NCI-H1092 treated with DMSO at 0.1 percent for 48 hours (cell line): ENCODE measurements at regions not wholly inside any gene's neighbourhood (a gene's known extent, or its start where the extent isn't known, plus 50 kb on each side); places are given as distances from the start of the nearest gene placed in this dataset.

Source experiments
- DNase-seq: peaks from one replicate; lab custom pipeline; 2025; lab: John Stamatoyannopoulos, UW

DNA sequence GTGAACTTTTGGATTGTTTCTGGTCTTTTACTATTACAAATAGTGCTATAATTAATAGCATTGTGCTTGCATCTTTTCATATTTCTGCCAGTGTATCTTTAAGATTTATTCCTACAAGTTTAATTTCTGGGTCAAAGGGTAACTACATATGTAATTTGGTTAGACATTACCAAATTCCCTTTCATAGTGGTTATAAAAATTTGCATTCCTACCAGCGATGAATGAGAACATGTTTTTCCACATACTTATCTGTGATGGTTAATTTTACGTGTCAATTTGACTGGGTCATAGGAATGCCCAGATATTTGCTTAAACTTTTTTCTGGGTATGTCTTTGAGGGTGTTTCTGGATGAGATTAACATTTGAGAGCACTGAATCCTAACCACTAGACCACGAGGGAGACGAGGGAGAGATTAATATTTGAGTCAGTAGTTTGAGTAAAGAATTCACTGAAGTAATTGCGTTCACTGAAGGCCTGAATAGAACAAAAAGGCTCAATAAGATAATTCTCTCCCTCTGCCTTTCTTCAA is 132.3 kb upstream of the NEO1 start:
- no peak for DNase-seq

DNA sequence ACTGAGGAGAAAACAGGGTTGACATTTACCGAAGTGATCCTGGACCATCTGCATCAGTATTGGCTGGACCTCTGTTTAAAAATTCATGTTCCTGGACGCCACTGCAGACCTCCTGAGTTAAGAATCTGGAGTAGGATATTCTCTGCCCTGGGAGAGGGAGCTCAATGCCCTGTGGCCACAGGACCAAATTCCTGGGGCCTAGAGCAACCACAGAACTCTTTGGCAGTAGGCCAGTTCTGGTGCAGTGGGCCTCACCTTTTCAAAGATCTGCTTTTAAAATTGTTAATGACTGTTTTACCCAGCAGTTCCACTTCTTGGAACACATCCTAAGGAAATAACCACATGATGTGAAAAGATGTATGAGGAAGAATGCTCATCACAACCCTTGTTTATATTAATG is 133.3 kb upstream of the ADPGK start:
- no peak for DNase-seq

DNA sequence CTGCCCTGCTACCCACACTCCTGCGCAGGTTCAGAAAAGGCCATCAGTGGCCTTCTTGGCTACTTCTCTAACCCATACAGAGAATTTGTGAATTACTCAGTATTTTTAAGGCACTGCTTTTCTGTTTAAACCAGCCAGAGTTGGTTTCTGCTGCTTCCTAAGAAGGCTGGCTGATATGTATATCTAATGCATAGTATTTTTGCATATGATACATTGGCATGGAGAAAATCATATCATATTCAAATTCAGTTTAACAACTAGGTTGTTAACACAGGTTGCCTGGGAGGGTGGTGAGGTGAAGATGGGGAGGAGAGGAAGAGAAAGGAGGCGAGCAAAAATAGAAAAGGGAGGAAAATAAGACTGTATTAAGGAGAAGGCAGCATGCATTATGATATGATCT is 132.8 kb upstream of the ADPGK start:
- no peak for DNase-seq

DNA sequence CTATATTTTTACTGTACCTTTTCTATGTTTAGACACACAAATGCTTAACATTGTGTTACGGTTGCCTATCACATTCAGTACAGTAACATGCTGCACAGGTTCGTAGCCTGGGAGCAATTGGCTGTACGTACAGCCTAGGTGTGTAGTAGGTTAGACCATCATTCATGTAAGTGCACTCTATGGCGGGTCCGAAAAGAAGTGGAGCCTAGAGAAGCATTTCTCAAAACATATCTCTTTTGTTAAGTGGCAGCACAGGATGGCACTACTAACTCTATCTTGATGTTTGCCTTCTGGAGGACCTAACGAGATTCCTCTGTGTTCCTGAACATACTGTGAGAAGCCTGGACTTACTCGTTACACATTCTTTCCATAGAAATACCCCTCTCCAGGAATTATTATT is 132.3 kb upstream of the ADPGK start:
- no peak for DNase-seq

DNA sequence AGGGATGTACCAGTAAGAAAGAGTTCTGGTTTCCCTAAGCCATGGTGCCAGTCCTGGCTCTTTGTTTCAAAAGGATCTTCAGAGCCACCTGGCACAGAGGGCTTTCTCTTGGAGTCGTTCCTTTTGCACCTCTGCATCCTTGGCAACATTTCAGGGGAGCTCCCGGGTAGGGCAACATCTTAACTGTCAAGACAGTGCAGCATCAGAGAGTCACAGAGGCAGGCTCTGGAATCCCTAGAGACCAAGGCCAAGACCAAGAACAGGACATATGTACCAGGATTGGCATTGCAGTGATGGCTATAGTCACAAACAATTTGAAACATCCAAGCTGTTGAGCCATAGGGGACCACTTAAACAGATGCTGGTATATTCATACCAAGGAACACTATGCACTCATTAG is 129.4 kb upstream of the ADPGK start:
- DNase-seq, result no peak

DNA sequence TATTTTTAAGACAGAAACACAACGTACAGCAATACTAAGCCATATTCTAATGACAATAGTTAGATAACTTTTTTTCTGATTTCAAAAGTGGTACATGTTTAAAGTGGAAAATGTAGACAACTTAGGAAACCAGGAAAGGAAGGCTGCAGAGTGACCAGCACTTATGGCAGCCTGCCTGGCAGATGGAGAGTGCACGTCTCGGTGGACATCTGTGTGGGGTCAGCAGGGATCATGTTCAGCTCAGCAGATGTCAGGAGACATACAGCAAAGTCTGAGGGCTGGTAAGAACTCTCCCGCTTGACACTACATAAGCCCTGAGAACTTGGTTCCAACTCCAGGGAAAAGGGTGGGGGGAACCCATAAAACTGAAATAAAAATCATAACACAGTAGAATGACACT is 128.6 kb upstream of the ADPGK start:
- DNase-seq, result no peak

DNA sequence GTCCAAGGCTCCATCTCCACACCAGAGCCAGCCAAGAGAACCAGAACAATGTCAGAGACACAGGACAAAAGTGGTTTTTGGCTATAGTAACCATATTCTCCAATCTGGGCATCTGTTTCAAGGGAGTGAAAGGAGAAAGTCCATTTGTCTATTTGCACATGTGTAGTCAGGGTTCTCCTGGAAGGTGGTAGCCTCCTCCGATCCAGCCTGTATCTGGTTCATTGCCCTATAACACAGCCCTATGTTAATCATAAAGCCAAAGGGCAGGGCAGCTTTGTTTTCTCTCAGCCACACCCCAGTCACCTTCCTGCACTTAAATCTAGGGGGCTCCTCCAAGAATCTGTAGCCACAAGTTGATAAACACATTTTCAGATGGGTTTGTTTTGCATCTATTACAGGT is 128.1 kb upstream of the ADPGK start:
- DNase-seq, result no peak

DNA sequence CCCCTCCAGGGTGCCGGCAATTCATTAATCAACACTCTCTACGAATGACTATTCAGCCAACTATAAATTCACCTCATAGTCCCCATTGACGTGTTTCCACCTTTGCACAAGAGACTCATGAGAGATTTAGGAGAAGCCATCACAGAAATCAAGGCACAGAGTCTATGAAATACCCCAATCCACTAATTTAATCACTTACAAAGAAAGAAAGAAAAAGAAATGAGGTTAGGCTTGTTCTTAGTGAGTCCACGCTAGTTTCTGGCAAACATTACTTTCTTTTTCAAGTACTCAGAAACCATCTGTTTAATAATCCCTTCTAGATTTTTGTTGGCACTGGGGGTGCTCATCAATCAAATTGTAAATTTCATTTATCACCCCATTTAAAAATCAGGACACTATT is 125.2 kb upstream of the ADPGK start:
- no peak for DNase-seq

DNA sequence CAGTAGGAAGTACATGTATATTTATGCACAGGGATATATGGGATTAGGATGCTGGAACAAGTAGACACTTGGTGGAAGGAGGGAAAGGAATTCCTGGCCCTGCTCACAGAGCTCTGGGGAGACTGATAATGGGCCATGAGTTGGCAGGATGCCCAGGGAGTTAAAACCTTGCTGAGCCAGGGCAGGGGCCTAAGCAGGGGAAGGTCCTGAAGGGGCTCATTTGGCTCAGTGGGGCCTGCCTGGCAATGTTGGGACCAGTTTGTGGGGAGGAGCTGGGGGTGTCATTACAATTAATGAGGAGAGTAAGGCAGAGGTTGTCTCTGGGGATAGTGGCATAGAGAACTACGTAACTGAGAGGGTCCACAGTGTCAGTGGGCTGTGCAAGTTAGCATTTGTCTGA is 124.2 kb upstream of the ADPGK start:
- DNase-seq, result peak; percentile 2

DNA sequence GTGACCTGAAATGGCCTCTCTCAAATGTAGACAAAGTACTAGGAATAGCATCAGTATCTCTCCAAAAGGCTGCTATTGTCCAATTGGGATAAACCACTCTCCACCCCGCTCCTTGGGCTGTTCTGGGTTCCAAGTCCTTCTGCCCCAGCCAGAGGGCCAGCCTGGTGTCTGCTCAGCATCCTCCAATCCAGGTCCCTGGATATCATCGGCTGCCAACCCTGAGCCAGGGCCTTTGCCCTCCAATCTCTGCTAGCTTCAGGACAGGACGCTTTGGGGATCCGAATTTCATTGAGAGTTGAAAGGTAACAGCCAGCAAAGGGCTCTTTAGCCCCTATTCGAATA is 119.3 kb upstream of the ADPGK start:
- no peak for DNase-seq

DNA sequence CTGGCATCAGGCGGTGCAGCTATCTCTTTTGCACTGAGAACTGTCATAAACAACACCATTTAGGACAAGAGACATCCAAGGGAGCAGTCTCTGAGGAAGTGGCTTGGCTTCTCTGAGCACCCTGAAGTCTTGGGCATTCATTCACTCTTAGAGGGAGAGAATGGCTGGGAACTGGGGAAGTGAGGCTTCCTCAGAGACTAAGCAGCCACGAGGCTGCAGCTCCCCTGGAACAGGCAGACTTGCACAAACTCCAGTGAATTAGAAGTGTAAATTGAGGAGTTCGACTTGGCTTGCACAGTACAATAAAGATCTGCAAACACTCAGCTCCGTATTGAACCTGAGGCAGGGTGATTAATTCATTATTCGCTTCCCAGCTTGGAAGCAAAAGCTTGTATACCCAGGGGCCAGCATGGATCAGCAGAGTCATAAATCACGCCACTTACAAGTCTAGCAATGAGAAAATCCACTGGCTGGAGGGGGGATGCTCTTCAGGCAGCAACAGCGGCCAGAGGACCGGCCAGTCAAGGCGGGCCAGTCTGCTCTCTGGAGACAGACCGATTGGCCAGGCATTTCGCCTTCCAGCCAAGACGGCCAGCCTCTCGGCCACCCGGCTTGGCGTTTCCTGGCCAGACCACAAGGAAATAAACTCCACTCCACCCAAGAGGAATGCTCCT is 118.8 kb upstream of the ADPGK start:
- no peak for DNase-seq

DNA sequence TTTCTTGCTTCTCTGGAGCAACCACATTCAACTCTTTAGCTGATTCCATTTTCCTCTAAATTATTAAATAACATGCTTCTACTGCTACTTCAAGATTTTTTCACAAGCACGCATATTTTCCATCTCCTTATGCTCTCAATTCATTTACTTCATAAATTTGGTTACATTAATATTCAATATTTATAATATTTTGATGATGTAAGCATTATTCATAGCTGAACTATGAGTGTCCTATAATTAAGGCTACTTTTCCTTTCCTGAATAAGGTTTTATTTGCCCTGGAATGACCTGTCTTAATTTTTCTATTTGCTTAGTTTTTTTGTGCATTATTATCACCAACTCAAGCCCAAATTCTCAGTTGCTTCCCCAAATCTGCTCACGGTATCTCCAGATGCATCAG is 109.4 kb upstream of the ADPGK start:
- no peak for DNase-seq

DNA sequence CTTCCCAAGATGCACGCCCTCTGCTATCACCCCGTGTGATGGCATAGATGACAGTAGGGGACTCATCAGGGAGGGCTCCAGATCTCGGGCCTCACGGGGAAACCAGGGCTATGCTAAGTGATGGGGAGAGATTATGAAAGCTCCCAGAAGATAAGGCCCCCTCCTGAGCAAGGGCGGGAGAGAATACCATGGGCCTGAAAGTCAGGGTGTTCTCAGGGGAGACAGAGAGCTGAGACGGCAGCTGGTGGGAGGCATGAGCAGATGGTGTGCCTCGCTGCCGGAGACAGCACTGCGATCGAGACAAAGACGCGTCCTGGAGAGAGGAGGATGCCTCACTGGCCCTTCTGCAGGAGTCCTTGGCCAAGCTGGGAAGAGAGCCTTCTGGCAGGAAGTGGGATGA is 106.5 kb upstream of the ADPGK start:
- DNase-seq, result no peak

DNA sequence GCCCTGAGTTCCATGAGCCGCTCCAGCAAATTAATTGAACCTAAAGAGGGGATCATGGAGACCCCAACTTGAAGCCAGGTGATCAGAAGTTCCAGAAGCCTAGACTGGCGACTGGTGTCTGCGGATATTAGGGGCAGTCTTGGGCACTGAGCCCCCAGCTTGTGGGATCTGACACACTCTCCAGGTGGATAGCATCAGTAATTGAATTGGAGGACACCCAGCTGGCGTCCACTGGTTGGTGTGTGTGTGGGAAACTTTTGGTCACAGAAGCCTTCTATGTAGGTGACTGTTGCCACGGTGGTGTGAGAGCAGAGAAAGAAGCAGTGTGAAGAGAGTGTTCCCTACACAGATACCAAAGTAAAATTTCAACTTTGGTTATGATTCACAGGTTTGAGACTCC is 106.0 kb upstream of the ADPGK start:
- DNase-seq, result no peak

DNA sequence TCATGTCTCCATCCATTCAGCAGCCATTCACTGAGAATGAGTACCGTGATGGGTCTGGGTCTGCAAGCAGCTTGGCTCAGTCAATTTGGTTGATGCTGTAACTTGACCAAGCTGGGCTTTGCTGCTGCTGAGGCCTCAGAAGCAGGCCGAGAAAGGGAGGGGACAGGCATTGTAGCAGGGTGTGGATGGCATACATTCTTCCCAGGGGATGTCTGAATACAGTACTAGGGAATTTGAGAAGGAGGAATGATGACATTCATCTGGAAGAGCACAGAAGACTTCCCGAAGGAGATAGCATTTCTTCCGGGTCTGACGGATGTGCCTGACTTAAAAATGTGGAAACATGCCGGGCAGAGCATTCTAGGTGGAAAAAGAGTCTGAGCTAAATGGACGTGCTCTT is 105.3 kb upstream of the ADPGK start:
- DNase-seq, result no peak

DNA sequence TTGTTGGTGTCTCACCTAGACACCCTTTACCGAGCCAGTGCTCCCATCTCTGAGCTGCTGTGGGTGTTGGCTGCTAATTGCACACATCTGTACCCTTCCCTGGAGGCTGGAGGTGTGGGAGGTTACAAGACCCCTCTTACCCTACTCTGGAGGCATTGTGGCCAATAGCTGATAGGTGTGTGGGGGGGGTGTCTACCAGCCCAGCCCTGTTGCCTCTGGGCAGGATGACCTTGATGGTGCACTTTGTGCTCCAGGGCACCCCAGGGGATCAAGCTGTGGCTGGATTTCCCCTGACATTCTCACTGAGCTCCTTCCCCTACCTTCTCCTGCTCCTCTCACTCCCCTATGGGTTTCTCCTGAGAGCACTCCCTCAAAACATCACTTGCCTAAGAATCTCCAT is 104.7 kb upstream of the ADPGK start:
- DNase-seq, result no peak

DNA sequence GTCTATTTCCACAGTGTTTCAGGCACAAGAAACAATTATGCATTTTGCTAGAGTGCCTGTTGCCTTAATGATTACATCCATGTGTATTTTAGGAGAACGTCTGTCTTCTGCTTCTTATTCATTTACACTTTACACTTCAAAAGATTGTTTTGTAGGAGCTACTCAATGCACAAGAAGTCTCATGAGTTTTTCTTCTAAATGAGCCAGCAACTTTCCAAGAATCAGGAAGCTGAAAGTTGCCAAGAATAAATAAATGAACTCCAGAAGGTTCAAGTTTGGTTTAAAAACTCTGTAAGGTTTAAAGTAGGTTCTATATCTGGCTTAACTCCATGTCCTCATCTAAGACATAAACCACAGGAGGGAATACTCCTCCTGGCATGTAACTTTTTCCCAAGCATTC is 103.8 kb upstream of the ADPGK start:
- no peak for DNase-seq

DNA sequence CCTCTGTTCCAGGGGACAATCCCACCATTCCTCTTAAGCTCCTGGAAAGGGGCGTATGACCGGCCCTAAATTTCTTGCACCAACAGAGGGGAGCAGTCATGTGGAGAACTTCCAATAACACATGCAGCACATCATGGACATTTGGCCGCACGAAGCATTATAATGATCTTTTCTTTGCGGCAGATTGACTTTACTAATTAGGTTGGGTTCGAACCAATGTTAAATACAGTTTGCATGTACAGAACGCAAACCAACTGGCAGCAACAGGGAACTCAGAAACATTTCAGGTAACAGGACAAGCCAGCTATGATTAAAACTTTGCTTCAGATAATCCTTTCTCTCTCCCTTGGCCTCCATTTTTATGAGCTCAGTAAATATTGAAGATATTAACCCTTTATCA is 100.8 kb upstream of the ADPGK start:
- DNase-seq, result no peak

DNA sequence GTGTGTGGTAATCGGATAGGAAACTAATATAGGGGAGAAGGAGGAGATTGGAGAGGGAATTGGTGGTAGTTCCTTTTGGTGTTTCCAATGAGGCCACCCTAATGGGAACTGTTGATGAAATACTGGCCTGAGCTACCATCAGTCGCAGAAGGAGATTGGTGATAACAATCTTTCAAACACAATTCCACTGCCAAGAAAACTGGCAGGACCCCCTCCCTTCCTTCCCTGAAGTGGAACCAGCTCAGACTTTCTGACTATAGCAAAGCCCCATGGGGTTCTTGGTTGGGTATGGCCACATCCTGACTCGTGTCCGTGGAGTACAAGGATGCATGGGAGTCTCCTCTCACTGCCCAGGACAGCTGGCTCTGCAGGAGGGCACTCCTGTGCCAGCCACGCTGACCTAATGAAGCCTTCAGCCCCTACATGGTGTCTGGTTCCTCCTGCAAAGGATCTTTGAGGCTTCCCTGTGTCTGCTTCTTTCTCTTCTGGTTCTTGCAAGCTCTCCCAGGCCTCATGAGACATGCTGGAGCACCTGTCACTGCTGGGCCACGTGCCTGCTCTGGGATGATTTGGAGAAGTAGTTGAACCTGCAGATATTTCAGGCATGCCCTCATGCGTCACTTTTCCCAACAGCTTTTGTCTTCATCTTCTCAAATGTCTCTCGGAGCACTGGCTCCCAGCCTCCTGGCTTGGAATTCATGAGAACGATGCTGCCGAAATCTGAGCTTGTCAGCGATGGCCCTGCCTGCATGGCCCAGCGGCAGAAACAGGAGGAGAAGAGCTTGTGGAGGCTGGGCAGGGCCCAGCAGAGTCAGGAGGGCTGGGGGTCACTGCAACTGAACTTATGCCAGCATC is 90.0 kb upstream of the ADPGK start:
- no peak for DNase-seq

DNA sequence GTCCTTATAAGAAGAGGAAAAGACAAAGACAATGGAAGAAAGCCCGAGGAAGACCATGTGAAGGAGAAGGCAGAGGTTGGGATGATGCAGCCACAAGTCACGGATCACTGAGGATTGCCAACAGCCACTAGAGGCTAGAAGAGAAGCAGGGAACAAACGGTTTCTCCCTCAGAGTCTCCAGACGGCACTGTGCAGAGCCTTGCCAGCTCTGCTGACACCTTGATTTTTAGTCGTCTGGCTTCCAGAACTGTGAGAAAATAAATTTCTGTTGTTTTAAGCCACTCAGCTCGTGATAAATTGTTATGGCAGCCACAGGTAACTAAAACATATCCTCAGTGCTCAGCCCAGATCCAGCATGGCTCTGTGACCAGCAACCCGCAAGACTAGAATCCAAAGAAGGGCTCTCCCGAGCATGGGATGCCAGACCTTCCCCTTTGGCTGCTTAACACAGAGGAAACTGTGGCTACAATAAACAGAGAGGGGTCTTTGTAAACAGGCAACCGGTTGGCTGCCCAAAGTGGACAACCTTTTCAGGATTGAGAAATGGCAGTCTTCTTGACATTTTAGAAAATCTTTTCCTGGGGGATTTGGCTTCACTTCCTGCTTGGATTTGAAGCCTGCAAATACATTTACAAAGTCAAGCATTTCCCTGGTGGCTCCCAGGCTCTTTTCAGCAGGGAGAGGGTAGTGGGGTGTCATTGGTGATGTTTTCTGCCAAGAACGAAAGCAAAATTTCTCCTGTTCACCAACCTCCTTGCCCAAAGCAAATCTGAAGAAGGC is 88.7 kb upstream of the ADPGK start:
- DNase-seq, result no peak

DNA sequence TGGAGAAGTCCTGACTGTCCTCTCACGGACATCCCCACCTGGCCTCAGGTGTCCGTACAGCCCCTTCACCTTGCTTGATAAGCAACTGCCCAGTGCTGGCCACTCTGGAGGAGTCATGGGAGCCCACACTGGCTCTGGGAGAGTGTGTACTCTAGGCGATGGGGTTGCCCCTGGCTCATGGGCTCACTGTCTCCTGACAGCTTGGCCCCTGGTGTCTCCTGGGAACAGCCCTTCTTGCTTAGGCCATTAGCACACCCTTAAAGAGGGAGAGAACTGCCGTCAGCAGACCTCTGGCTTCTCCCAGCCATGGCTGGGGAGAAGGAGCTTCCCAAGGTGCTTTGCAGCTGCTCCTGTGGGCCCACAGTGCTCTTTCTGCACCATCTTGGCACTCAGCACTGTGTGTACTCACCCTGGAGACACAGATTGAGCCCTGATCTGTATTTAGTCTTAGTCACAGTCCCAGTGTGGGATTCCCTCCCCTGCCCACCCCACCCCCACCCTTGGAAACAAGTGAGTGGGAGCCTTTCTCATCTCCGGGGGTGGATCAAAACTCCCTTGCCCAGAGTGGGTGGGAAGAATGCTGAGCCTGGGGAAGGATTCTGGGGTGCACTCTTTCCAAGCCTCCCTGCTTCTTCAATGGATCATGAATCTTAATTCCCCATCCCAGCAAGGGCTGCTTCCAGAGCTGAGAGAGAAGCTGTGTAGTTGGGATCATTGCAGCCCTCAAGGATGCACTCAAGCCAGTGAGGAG is 83.5 kb upstream of the ADPGK start:
- DNase-seq, result no peak

DNA sequence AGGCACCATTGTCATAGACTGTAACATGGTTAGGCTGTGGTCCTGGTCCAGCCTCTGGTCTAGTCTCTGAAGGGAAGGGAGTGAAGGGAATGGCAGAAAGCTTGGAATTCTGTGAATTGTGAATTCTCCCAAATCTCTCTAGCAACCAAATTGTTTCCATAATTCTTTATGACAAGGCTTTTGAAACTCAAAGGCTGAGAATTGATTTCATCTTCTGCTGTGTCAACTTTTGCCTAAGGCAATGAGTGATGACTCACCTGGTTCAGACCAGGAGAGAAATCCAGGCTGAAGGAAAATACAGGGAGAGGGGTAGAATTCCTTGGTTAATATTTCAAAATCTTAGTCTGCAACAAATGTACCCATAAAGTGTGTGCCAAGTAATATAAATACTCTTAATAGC is 82.6 kb upstream of the ADPGK start:
- no peak for DNase-seq
